ENCODE measurements at regions not wholly inside any gene's neighbourhood (a gene's known extent, or its start where the extent isn't known, plus 50 kb on each side); places are given as distances from the start of the nearest gene placed in this dataset.

- H3K27ac ChIP-seq (ENCODE audit: low read depth, low read length), result no peak overlapping the region
- Mint-ChIP-seq H3K4me3 (no peak overlapping the region), H3K27ac (no peak overlapping the region), H3K9me3 (no peaks in the 10 kb centered on the region), H3K4me1 (peaks cover 0 to 10% (median 4%) of the 10 kb centered on the region in 7 donors), H3K27me3 (peaks cover 44 to 51% (median 45%) of the 10 kb centered on the region in 5 donors), H3K36me3 (no peaks in the 10 kb centered on the region)
- CTCF ChIA-PET, result no interaction called here
- no peaks in the 10 kb centered on the region for H3K36me3 ChIP-seq (ENCODE audit: control insufficient read depth in 2 of 3, insufficient read depth in 3 of 3, low read length in 3 of 3)
- no peak overlapping the region for H3K4me3 ChIP-seq (ENCODE audit: low read length)
- intact Hi-C loops (cut with micrococcal nuclease), result no loop called here
- POLR2A ChIA-PET, result no interaction called here
- H3K4me1 ChIP-seq (ENCODE audit: control insufficient read depth in 2 of 2, insufficient read depth in 2 of 2, low read length in 2 of 2), result no peaks in the 10 kb centered on the region
- ATAC-seq (no peak), DNase-seq (no peak)
- H3K27me3 ChIP-seq (ENCODE audit: control insufficient read depth in 2 of 2, insufficient read depth in 2 of 2, low read length in 2 of 2), result no peaks in the 10 kb centered on the region
- no peaks in the 10 kb centered on the region for H3K9me3 ChIP-seq (ENCODE audit: control insufficient read depth in 2 of 3, low read length in 3 of 3)
Observed at GRCh38 chr20:59441306-59441705, 140.9 kb downstream of the EDN3 start.

GRCh38 chr20:59441860-59442810, 141.7 kb downstream of the EDN3 start:
- Mint-ChIP-seq H3K4me1 (peaks cover 0 to 10% (median 4%) of the 10 kb centered on the region in 7 donors), H3K27me3 (peaks cover 51 to 58% (median 52%) of the 10 kb centered on the region in 5 donors), H3K27ac (no peak overlapping the region), H3K36me3 (no peaks in the 10 kb centered on the region), H3K9me3 (no peaks in the 10 kb centered on the region), H3K4me3 (no peak overlapping the region)
- Histone ChIP-seq H3K36me3 (ENCODE audit: control insufficient read depth in 2 of 3, insufficient read depth in 3 of 3, low read length in 3 of 3) (no peaks in the 10 kb centered on the region), H3K4me1 (ENCODE audit: control insufficient read depth in 2 of 2, insufficient read depth in 2 of 2, low read length in 2 of 2) (no peaks in the 10 kb centered on the region), H3K27ac (ENCODE audit: low read depth, low read length) (no peak overlapping the region), H3K9me3 (ENCODE audit: control insufficient read depth in 2 of 3, low read length in 3 of 3) (no peaks in the 10 kb centered on the region), H3K27me3 (ENCODE audit: control insufficient read depth in 2 of 2, insufficient read depth in 2 of 2, low read length in 2 of 2) (no peaks in the 10 kb centered on the region), H3K4me3 (ENCODE audit: low read length) (no peak overlapping the region)
- POLR2A ChIA-PET, result no interaction called here
- CTCF ChIA-PET, result no interaction called here
- no peak for ATAC-seq
- no peak for DNase-seq
- intact Hi-C loops (cut with micrococcal nuclease), result no loop called here

- peaks cover 60 to 66% (median 65%) of the 10 kb centered on the region in 5 donors for H3K27me3 Mint-ChIP-seq
- no peak for DNase-seq
- CTCF ChIA-PET, result no interaction called here
Observed at GRCh38 chr20:59443550-59443949, 143.1 kb downstream of the EDN3 start.

GRCh38 chr20:59446376-59446775, 146.0 kb downstream of the EDN3 start:
- no peak for ATAC-seq
- H3K27me3 Mint-ChIP-seq, result peaks cover 73 to 79% (median 76%) of the 10 kb centered on the region in 5 donors
- H3K36me3 Mint-ChIP-seq, result no peaks in the 10 kb centered on the region
- H3K4me1 Mint-ChIP-seq, result peaks cover 0 to 10% (median 4%) of the 10 kb centered on the region in 7 donors
- Histone ChIP-seq H3K9me3 (ENCODE audit: control insufficient read depth in 2 of 3, low read length in 3 of 3) (no peaks in the 10 kb centered on the region), H3K27ac (ENCODE audit: low read depth, low read length) (no peak overlapping the region), H3K27me3 (ENCODE audit: control insufficient read depth in 2 of 2, insufficient read depth in 2 of 2, low read length in 2 of 2) (no peaks in the 10 kb centered on the region), H3K36me3 (ENCODE audit: control insufficient read depth in 2 of 3, insufficient read depth in 3 of 3, low read length in 3 of 3) (no peaks in the 10 kb centered on the region), H3K4me1 (ENCODE audit: control insufficient read depth in 2 of 2, insufficient read depth in 2 of 2, low read length in 2 of 2) (no peaks in the 10 kb centered on the region), H3K4me3 (ENCODE audit: low read length) (no peak overlapping the region)
- DNase-seq, result no peak
- ChIA-PET CTCF (interaction anchor here (0.6 to 1.3 kb wide), 3 partner anchors 42 to 1506 kb away, joined by 3 to 4 read pairs (median 3); no protein-coding TSS in a partner anchor), POLR2A (no interaction called here)
- no peaks in the 10 kb centered on the region for H3K9me3 Mint-ChIP-seq
- H3K27ac Mint-ChIP-seq, result no peak overlapping the region
- intact Hi-C loops (cut with micrococcal nuclease), result no loop called here
- H3K4me3 Mint-ChIP-seq, result no peak overlapping the region

More at GRCh38 chr20:59443550-59443949, 143.1 kb downstream of the EDN3 start:
- no peak overlapping the region for H3K27ac Mint-ChIP-seq
- no peak overlapping the region for H3K27ac ChIP-seq (ENCODE audit: low read depth, low read length)
- no peak overlapping the region for H3K4me3 Mint-ChIP-seq
- POLR2A ChIA-PET, result no interaction called here
- no peak overlapping the region for H3K4me3 ChIP-seq (ENCODE audit: low read length)
- intact Hi-C loops (cut with micrococcal nuclease), result no loop called here
- H3K9me3 ChIP-seq (ENCODE audit: control insufficient read depth in 2 of 3, low read length in 3 of 3), result no peaks in the 10 kb centered on the region
- peaks cover 0 to 10% (median 4%) of the 10 kb centered on the region in 7 donors for H3K4me1 Mint-ChIP-seq
- no peaks in the 10 kb centered on the region for H3K9me3 Mint-ChIP-seq
- H3K36me3 Mint-ChIP-seq, result no peaks in the 10 kb centered on the region
- H3K27me3 ChIP-seq (ENCODE audit: control insufficient read depth in 2 of 2, insufficient read depth in 2 of 2, low read length in 2 of 2), result no peaks in the 10 kb centered on the region
- H3K36me3 ChIP-seq (ENCODE audit: control insufficient read depth in 2 of 3, insufficient read depth in 3 of 3, low read length in 3 of 3), result no peaks in the 10 kb centered on the region
- no peak for ATAC-seq
- no peaks in the 10 kb centered on the region for H3K4me1 ChIP-seq (ENCODE audit: control insufficient read depth in 2 of 2, insufficient read depth in 2 of 2, low read length in 2 of 2)

- no peak for DNase-seq
- H3K27me3 Mint-ChIP-seq, result peaks cover 61 to 71% (median 65%) of the 10 kb centered on the region in 5 donors
- H3K4me1 ChIP-seq (ENCODE audit: control insufficient read depth in 2 of 2, insufficient read depth in 2 of 2, low read length in 2 of 2), result no peaks in the 10 kb centered on the region
- no peaks in the 10 kb centered on the region for H3K27me3 ChIP-seq (ENCODE audit: control insufficient read depth in 2 of 2, insufficient read depth in 2 of 2, low read length in 2 of 2)
- no peaks in the 10 kb centered on the region for H3K9me3 ChIP-seq (ENCODE audit: control insufficient read depth in 2 of 3, low read length in 3 of 3)
- H3K4me3 ChIP-seq (ENCODE audit: low read length), result no peak overlapping the region
- no peaks in the 10 kb centered on the region for H3K9me3 Mint-ChIP-seq
- ChIA-PET CTCF (no interaction called here), POLR2A (no interaction called here)
- no peak overlapping the region for H3K27ac ChIP-seq (ENCODE audit: low read depth, low read length)
- H3K4me3 Mint-ChIP-seq, result no peak overlapping the region
- no peak overlapping the region for H3K27ac Mint-ChIP-seq
- no peak for ATAC-seq
- peaks cover 0 to 3% (median 0%) of the 10 kb centered on the region in 7 donors for H3K4me1 Mint-ChIP-seq
- H3K36me3 ChIP-seq (ENCODE audit: control insufficient read depth in 2 of 3, insufficient read depth in 3 of 3, low read length in 3 of 3), result no peaks in the 10 kb centered on the region
- intact Hi-C loops (cut with micrococcal nuclease), result no loop called here
- no peaks in the 10 kb centered on the region for H3K36me3 Mint-ChIP-seq
Observed at GRCh38 chr20:59448196-59448595, 147.8 kb downstream of the EDN3 start.

GRCh38 chr20:59448851-59449444, 148.5 kb downstream of the EDN3 start:
- Histone ChIP-seq H3K9me3 (ENCODE audit: control insufficient read depth in 2 of 3, low read length in 3 of 3) (no peaks in the 10 kb centered on the region), H3K4me3 (ENCODE audit: low read length) (no peak overlapping the region), H3K27me3 (ENCODE audit: control insufficient read depth in 2 of 2, insufficient read depth in 2 of 2, low read length in 2 of 2) (no peaks in the 10 kb centered on the region), H3K4me1 (ENCODE audit: control insufficient read depth in 2 of 2, insufficient read depth in 2 of 2, low read length in 2 of 2) (no peaks in the 10 kb centered on the region), H3K27ac (ENCODE audit: low read depth, low read length) (no peak overlapping the region), H3K36me3 (ENCODE audit: control insufficient read depth in 2 of 3, insufficient read depth in 3 of 3, low read length in 3 of 3) (no peaks in the 10 kb centered on the region)
- ChIA-PET CTCF (no interaction called here), POLR2A (no interaction called here)
- ATAC-seq (no peak), DNase-seq (no peak)
- no peak overlapping the region for H3K27ac Mint-ChIP-seq
- intact Hi-C loops (cut with micrococcal nuclease), result no loop called here
- no peaks in the 10 kb centered on the region for H3K4me1 Mint-ChIP-seq
- H3K27me3 Mint-ChIP-seq, result peaks cover 54 to 64% (median 59%) of the 10 kb centered on the region in 5 donors
- no peak overlapping the region for H3K4me3 Mint-ChIP-seq
- H3K36me3 Mint-ChIP-seq, result no peaks in the 10 kb centered on the region
- H3K9me3 Mint-ChIP-seq, result no peaks in the 10 kb centered on the region
